H1 (cell line): ENCODE measurements at regions not wholly inside any gene's neighbourhood (a gene's known extent, or its start where the extent isn't known, plus 50 kb on each side); places are given as distances from the start of the nearest gene placed in this dataset.

Experiments
- CREB1 ChIP-seq: IDR thresholded peaks from 2 replicates; pipeline ENCODE4 v1.6.1; 2012; ENCODE audit warnings: inconsistent platforms
- GTF2F1 ChIP-seq: IDR thresholded peaks from 2 replicates; pipeline ENCODE4 v1.6.1; 2012; ENCODE audit warnings: low read depth, low read length, improper control_type of control experiment, borderline replicate concordance
- KDM1A ChIP-seq: fragments of 200-600, 300-600 bp; sonication (generic); IDR thresholded peaks from 2 replicates; pipeline ENCODE4 v1.7.1; 2016; ENCODE audit warnings: mild to moderate bottlenecking, low read length, borderline replicate concordance
- POLR2A ChIP-seq, 2 experiments: IDR thresholded peaks; 1 replicate in 1 of 2; 2 replicates in 1 of 2; pipeline ENCODE4 v1.6.1; 2011; ENCODE audit warnings: low read depth in 2 of 2, low read length in 2 of 2, mild to moderate bottlenecking in 2 of 2; ENCODE audit errors: control extremely low read depth in 1 of 2
- RNF2 ChIP-seq: fragments of 200-900, 300-1000 bp; sonication (generic); IDR thresholded peaks from 2 replicates; pipeline ENCODE4 v1.7.1; 2016; ENCODE audit warnings: borderline replicate concordance, low read depth, mild to moderate bottlenecking, antibody characterized with exemption, low read length; ENCODE audit not compliant: poor library complexity, severe bottlenecking; ENCODE audit errors: missing control alignments
- SIN3A ChIP-seq, 2 experiments: IDR thresholded peaks in 1 of 2; conservative IDR thresholded peaks in 1 of 2; 2 replicates each; pipeline ENCODE4 v1.6.1; 2011 to 2012; ENCODE audit warnings: low read length in 2 of 2, improper control_type of control experiment in 1 of 2, low read depth in 1 of 2, mild to moderate bottlenecking in 1 of 2
- SP1 ChIP-seq: IDR thresholded peaks from 2 replicates; pipeline ENCODE4 v1.6.1; 2011; ENCODE audit warnings: low read depth, low read length
- TBP ChIP-seq: IDR thresholded peaks from 2 replicates; pipeline ENCODE4 v1.6.1; 2011; ENCODE audit warnings: low read depth, low read length, improper control_type of control experiment
- YY1 ChIP-seq: IDR thresholded peaks from 2 replicates; pipeline ENCODE4 v1.6.1; 2011; ENCODE audit warnings: low read depth, mild to moderate bottlenecking, low read length
- TF ChIP-seq, protein P1 (sequence below): fragments of 300-600 bp; sonication (generic); IDR thresholded peaks from 2 replicates; pipeline ENCODE4 v1.7.1; 2012; ENCODE audit warnings: low read length, moderate library complexity, mild to moderate bottlenecking, inconsistent platforms; ENCODE audit not compliant: insufficient replicate concordance
- TF ChIP-seq, protein P2 (sequence below): IDR thresholded peaks from 2 replicates; pipeline ENCODE4 v1.6.1; 2012; ENCODE audit warnings: low read length, inconsistent platforms

GRCh38 chr10:78657862-78658165 lies 411.0 kb upstream of the ZMIZ1 start (continued):
- TF ChIP-seq, protein P1, sequence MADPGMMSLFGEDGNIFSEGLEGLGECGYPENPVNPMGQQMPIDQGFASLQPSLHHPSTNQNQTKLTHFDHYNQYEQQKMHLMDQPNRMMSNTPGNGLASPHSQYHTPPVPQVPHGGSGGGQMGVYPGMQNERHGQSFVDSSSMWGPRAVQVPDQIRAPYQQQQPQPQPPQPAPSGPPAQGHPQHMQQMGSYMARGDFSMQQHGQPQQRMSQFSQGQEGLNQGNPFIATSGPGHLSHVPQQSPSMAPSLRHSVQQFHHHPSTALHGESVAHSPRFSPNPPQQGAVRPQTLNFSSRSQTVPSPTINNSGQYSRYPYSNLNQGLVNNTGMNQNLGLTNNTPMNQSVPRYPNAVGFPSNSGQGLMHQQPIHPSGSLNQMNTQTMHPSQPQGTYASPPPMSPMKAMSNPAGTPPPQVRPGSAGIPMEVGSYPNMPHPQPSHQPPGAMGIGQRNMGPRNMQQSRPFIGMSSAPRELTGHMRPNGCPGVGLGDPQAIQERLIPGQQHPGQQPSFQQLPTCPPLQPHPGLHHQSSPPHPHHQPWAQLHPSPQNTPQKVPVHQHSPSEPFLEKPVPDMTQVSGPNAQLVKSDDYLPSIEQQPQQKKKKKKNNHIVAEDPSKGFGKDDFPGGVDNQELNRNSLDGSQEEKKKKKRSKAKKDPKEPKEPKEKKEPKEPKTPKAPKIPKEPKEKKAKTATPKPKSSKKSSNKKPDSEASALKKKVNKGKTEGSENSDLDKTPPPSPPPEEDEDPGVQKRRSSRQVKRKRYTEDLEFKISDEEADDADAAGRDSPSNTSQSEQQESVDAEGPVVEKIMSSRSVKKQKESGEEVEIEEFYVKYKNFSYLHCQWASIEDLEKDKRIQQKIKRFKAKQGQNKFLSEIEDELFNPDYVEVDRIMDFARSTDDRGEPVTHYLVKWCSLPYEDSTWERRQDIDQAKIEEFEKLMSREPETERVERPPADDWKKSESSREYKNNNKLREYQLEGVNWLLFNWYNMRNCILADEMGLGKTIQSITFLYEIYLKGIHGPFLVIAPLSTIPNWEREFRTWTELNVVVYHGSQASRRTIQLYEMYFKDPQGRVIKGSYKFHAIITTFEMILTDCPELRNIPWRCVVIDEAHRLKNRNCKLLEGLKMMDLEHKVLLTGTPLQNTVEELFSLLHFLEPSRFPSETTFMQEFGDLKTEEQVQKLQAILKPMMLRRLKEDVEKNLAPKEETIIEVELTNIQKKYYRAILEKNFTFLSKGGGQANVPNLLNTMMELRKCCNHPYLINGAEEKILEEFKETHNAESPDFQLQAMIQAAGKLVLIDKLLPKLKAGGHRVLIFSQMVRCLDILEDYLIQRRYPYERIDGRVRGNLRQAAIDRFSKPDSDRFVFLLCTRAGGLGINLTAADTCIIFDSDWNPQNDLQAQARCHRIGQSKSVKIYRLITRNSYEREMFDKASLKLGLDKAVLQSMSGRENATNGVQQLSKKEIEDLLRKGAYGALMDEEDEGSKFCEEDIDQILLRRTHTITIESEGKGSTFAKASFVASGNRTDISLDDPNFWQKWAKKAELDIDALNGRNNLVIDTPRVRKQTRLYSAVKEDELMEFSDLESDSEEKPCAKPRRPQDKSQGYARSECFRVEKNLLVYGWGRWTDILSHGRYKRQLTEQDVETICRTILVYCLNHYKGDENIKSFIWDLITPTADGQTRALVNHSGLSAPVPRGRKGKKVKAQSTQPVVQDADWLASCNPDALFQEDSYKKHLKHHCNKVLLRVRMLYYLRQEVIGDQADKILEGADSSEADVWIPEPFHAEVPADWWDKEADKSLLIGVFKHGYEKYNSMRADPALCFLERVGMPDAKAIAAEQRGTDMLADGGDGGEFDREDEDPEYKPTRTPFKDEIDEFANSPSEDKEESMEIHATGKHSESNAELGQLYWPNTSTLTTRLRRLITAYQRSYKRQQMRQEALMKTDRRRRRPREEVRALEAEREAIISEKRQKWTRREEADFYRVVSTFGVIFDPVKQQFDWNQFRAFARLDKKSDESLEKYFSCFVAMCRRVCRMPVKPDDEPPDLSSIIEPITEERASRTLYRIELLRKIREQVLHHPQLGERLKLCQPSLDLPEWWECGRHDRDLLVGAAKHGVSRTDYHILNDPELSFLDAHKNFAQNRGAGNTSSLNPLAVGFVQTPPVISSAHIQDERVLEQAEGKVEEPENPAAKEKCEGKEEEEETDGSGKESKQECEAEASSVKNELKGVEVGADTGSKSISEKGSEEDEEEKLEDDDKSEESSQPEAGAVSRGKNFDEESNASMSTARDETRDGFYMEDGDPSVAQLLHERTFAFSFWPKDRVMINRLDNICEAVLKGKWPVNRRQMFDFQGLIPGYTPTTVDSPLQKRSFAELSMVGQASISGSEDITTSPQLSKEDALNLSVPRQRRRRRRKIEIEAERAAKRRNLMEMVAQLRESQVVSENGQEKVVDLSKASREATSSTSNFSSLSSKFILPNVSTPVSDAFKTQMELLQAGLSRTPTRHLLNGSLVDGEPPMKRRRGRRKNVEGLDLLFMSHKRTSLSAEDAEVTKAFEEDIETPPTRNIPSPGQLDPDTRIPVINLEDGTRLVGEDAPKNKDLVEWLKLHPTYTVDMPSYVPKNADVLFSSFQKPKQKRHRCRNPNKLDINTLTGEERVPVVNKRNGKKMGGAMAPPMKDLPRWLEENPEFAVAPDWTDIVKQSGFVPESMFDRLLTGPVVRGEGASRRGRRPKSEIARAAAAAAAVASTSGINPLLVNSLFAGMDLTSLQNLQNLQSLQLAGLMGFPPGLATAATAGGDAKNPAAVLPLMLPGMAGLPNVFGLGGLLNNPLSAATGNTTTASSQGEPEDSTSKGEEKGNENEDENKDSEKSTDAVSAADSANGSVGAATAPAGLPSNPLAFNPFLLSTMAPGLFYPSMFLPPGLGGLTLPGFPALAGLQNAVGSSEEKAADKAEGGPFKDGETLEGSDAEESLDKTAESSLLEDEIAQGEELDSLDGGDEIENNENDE, result no peak
- no peak for TF ChIP-seq CREB1
- no peak for TF ChIP-seq YY1
- TF ChIP-seq, protein P2, sequence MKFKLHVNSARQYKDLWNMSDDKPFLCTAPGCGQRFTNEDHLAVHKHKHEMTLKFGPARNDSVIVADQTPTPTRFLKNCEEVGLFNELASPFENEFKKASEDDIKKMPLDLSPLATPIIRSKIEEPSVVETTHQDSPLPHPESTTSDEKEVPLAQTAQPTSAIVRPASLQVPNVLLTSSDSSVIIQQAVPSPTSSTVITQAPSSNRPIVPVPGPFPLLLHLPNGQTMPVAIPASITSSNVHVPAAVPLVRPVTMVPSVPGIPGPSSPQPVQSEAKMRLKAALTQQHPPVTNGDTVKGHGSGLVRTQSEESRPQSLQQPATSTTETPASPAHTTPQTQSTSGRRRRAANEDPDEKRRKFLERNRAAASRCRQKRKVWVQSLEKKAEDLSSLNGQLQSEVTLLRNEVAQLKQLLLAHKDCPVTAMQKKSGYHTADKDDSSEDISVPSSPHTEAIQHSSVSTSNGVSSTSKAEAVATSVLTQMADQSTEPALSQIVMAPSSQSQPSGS, result no peak
- TF ChIP-seq SP1, result no peak
- TF ChIP-seq KDM1A, result no peak
- no peak for TF ChIP-seq RNF2
- TF ChIP-seq GTF2F1, result no peak
- TF ChIP-seq SIN3A (conservative IDR thresholded peaks at IDR 0.05 in 1 of 2, IDR thresholded peaks at IDR 0.05 in 1 of 2; ENCODE audit: low read depth in 1 of 2, low read length in 2 of 2), result no peak
- no peak for TF ChIP-seq TBP
- TF ChIP-seq POLR2A (IDR thresholded peaks at IDR 0.05; ENCODE audit: control extremely low read depth in 1 of 2, low read depth in 2 of 2, low read length in 2 of 2), result no peak
